ENCODE measurements at regions not wholly inside any gene's neighbourhood (a gene's known extent, or its start where the extent isn't known, plus 50 kb on each side); places are given as distances from the start of the nearest gene placed in this dataset.
"Not testable (repeated sequence)": the region's sequence is repeated elsewhere in the genome, so short reads cannot be mapped to it uniquely, and the experiment has no call there.

DNA sequence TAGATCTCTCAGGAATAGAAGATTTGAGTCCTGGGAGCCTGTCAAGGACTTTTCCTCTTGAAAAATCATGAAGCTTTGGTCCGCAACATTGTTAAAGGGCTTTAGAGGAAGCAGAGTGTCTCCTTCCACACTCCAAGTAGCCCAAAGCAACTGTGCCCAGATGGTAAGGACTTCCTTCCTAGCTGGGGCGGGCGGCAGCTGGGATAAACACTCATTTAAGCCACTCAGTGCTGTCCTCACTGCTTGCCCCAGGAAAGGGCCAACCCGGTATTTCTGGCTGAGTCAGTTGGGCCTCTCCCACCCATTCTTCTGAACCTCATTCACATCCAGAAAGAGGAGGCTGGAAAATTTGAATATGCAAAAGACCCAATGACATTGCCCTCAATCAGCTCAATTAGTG, 144.3 kb downstream of the CHIC2 start:
- no peak for DNase-seq (ENCODE audit: low read depth)

DNA sequence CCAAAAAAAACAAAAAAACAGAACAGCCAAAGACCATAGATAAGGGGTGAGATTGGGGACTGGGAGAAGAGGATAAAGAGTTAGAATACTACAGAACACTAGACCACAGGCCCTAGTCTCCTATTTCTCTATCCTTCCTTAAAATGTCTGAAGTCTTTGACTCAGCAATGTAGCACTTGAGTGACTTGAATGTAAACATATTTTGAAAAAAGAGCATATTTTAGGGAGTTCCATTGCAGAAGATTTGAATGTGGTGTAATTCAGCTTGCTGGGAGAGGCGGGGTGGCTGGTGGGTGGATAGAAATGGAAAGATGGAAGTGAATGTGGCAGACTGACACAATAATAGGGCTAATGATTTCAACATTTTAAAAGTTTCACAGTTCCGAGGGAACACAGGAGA, 144.9 kb downstream of the CHIC2 start:
- no peak for DNase-seq (ENCODE audit: low read depth)

DNA sequence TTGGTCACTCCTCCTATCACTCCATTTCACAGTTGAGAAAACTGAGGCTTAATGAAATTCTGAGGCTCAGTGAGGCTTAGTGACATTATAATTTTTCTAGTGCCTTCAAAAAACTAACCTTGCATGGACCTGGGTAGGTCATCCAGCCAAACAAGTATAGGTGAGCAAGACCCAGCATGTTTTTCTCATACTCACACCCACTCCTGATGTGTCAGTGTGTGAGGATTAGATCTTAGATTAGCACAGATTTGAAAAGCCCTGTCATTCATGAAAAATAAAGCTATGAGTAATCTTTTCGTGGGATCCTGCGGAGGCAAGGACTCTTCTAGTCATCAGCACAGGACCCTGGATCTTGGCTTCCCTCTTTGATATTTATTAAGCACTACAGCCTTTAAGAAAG, 146.7 kb downstream of the CHIC2 start:
- no peak for DNase-seq (ENCODE audit: low read depth)

GRCh38 chr4:53916431-53916889, 147.9 kb downstream of the CHIC2 start:
- DNase-seq (ENCODE audit: low read depth): no peak

- peak; percentile 87 for DNase-seq (ENCODE audit: low read depth)
Observed at GRCh38 chr4:53914313-53915016, 149.9 kb downstream of the CHIC2 start.

- DNase-seq (ENCODE audit: low read depth): no peak
Observed at GRCh38 chr4:53913771-53914170, 150.6 kb downstream of the CHIC2 start.

- no peak for DNase-seq (ENCODE audit: low read depth)
Observed at GRCh38 chr4:53912766-53913497, 151.5 kb downstream of the CHIC2 start.

DNA sequence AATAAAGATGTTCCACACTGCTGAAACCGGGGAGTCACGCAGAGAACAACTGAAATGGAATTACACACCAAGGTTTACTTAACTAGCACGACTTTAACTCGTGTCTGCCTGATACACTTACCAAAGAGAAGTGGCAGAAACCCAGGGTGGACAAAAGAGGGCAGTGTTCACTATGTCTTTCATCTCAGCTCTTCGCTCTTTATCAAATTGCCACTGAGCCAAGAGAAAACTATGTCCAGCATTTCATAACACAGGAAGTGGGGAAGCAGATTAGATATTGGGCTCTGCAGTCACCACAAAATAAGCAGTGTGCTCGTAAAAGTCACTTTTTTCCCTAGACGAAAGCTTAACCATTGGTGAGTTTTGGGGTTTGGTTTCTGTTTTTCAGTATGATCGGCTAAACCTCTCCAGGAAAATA, 155.7 kb downstream of the CHIC2 start:
- peak; percentile 82 for DNase-seq (ENCODE audit: low read depth)

GRCh38 chr4:53907772-53908171, 156.6 kb downstream of the CHIC2 start:
- no peak for DNase-seq (ENCODE audit: low read depth)

- no peak for DNase-seq (ENCODE audit: low read depth)
Observed at GRCh38 chr4:53906606-53907190, 157.7 kb downstream of the CHIC2 start.

- DNase-seq (ENCODE audit: low read depth): peak; percentile 71
Observed at GRCh38 chr4:53905941-53906377, 158.4 kb downstream of the CHIC2 start.

DNA sequence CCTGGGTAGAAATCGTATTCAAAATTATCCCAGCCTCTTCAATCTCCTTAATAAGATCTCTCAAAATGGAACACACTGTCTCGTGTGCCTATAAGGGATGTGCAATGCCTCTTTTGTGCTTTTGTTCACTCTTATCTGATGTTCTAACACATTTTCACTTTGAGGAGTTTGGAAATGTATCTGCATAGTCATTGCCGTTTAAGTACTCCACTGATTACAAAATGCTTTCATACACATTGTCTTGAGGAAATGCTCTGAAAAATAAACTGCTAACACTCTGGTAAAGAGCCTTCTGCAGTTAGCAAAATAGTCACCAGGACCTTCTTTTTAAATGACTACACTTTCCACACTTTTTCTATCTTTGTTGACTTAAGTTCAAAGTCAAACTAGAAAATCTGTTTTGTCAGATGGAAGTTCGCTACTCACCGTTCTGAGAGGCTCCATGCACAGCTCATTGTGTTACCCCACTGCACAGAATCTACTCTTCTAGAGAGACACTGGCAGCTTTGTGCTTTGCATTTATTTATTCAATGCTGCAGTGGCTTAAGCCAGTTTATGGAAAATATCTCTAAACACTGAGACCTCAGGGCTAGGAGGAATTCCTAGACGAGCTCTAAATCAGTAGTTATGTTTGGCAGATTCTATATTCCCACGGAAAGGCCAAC, 159.0 kb downstream of the CHIC2 start:
- no peak for DNase-seq (ENCODE audit: low read depth)

DNA sequence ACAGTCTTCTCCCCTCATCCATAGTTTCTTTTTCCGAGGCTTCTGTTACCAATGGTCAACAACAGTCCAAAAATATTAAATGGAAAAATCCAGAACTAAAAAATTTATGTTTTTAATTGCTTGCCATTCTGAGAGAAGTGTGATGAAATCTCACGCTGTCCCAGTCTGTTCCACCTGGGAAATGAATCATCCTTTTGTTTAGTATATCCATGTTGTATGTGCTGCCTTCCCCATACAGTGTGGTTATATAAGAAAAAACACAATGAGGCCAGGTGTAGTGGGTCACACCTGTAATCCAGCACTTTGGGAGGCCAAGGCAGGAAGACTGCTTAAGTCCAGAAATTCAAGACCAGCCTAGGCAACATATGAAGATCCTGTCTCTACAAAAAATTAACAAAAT, 161.6 kb downstream of the CHIC2 start:
- DNase-seq (ENCODE audit: low read depth): no peak

- no peak for DNase-seq (ENCODE audit: low read depth)
Observed at GRCh38 chr4:53900271-53900649, 164.1 kb downstream of the CHIC2 start.

DNA sequence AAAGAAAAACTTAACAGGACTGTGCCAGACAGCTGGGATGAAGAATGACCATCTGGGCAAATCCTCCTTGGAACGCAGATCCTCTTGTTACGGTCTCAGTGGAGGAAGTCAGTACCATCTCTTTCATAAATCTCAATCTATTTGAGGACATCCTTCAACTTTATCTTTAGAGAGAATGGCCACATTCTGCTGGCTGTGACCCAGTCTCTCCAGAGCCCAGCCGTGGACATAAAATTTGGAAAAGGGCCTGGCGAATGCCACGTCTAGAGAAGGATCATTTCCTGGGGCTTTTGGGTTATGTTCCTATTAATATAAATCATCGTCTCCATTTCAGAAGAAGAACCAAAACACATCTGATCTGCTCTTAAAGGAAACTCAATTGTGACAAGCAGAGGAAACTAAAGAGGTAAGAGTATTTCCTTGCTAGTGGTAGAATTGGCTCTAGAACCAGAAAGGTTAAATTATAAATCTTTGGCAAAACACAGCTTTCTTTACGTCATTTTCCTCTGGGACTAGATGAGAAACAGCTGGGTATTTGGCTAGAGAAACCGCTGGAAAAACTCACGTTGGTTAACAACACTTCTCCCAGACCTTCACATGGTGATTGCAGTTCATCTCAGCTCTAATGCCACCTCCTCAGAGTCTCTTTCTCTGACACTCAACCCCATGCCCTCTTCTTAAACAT, 164.7 kb downstream of the CHIC2 start:
- DNase-seq (ENCODE audit: low read depth): peak; percentile 77

DNA sequence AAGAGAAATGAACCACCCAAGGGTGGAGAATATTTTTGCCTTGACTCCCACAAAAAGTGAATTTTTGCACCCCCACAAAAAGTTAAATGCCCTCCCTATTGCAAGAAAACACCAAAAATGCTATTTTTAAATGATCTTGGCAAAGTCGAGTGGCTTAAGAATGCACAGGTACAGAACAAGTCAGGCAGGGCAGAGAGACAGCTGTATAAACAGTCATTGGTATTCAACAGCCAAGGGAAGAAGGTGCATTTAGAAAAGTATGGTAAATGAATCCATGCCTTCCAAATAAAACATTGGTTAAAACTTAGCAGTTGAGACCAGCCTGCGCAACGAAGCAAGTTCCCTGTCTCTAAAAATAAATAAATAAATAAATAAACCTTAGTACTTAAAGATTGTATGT, 169.3 kb downstream of the CHIC2 start:
- no peak for DNase-seq (ENCODE audit: low read depth)

DNA sequence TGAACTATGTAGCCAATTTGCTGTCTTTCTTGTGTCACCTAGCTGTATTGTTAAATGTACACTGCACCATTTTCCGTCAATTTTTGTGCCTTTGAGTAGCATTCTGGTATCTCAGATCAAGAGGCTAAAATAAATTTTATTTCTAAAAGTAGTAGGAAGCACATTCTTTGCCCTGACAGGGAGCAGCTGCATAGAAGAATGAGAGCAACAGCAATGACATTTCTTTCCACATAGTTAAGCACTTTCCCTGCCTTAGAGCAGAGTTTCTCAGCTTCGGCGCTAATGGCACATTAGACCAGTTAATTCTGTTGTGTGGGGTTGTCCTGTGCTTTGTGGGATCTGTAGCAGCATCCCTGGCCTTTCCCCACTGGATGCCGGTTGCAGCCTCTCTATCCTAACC, 173.9 kb downstream of the CHIC2 start:
- DNase-seq (ENCODE audit: low read depth): no peak

DNA sequence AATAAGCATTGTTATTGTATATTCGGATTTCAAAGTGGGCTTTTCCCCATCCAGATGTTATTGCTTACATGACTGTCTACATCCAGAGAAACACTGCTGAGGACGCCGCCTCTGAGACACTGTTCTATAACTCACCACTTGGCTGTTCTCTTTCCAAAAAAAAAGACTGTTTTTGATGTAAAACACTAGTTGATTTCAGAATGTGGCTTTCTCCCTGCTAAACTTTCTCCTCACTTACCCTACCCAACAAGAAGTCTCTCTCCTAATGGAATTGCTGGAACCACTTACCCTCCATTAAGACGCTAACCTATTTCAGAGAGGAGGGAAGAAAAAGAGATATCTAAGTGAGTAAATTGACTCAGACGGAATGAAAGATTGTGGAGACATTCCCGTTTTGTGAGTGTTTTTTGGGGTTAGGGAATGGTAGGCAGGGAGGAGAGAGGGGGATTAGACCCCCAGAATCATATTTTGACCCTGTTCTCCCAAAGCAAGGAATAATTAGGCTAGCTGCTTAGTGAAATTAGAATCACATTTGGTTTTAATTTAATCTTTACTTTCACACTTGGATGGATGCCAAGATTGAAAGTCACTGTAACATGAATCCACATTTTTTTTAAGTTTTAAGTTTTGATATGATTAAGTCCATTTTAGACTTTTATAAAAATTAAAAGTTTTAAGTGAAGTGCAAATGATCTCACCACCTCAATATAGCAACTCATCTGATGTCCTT, 174.9 kb downstream of the CHIC2 start:
- DNase-seq (ENCODE audit: low read depth): peak; percentile 11

- no peak for DNase-seq (ENCODE audit: low read depth)
Observed at GRCh38 chr4:53886090-53886489, 178.3 kb downstream of the CHIC2 start.

GRCh38 chr4:53885668-53886067, 178.7 kb downstream of the CHIC2 start:
- DNase-seq (ENCODE audit: low read depth): peak; percentile 13

- not testable (repeated sequence) for DNase-seq (ENCODE audit: low read depth)
Observed at GRCh38 chr4:53877096-53877495, 187.3 kb downstream of the CHIC2 start.

Data from stromal cell of bone marrow (primary cell).